Stimulated activated CD4-positive, alpha-beta T cell treated with anti-CD3 and anti-CD28 coated beads, TNF-alpha, amount 100 ng/mL, for 4 hours (primary cell): ENCODE measurements at regions not wholly inside any gene's neighbourhood (a gene's known extent, or its start where the extent isn't known, plus 50 kb on each side); places are given as distances from the start of the nearest gene placed in this dataset.
"Not testable (repeated sequence)": the region's sequence is repeated elsewhere in the genome, so short reads cannot be mapped to it uniquely, and the experiment has no call there.

Experiments used
- DNase-seq, 3 experiments: peaks; one replicate each; pipeline ENCODE4 v3.0.0-alpha.2; 2020; ENCODE audit warnings: low read depth in 3 of 3

DNA sequence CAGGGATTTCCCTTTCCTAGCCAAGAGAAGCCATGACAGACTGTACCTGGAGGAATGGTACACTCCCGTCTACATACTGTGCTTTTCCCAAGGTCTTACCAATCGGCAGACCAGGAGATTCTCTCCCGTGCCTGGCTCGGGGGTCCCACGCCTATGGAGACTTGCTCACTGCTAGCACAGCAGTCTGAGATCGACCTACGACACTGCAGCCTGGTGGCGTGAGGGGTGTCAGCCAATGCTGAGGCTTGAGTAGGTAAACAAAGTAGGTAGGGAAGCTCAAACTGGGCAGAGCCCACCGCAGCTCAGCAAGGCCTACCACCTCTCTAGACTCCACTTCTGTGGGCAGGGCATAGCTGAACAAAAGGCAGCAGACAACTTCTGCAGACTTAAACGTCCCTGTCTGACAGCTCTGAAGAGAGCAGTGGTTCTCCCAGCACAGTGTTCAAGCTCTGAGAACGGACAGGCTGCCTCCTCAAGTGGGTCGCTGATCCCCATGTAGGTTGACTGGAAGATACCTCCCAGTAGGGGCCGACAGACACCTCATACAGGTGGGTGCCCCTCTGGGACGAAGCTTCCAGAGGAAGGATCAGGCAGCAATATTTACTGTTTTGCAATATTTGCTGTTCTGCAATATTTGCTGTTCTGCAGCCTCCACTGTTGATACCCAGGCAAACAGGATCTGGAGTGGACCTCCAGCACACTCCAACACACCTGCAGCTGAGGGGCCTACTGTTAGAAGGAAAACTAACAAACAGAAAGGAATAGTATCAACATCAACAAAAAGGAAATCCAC, 270.4 kb upstream of the TLE3 start:
- not testable (repeated sequence) for DNase-seq

DNA sequence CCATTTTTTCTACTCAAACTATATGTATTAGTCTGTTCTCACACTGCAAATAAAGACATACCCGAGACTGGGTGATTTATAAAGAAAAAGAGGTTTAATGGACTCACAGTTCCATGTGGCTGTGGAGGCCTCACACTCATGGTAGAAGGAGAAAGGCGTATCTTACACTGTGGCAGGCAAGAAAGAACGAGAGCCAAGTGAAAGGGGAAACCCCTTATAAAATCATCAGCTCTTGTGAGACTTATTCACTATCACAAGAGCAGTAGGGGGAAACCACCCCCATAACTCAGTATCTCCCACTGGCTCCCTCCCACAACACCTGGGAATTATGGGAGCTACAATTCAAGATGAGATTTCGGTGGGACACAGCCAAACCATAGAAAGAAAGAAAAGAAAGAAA, 266.3 kb upstream of the TLE3 start:
- DNase-seq = not testable (repeated sequence)

DNA sequence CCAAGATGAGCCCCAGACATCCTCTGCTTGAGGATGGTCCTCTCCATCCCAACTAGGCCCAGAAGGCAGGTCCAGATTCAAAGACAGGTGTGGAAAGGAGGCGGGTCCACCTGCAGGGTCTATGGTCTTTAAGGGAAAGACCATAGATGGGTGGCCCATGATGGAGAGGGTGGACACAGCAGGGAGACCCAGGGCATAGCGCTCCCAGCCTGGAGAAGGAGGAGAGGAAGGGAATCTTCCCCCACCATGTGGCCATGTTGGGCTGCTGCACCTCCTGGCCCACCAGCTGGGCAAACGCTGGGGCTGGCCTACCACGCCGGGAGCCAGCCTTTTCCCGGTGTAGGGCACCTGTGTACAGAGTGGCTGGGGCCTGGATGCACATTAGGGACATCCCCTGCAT, 265.2 kb upstream of the TLE3 start:
- no peak for DNase-seq

DNA sequence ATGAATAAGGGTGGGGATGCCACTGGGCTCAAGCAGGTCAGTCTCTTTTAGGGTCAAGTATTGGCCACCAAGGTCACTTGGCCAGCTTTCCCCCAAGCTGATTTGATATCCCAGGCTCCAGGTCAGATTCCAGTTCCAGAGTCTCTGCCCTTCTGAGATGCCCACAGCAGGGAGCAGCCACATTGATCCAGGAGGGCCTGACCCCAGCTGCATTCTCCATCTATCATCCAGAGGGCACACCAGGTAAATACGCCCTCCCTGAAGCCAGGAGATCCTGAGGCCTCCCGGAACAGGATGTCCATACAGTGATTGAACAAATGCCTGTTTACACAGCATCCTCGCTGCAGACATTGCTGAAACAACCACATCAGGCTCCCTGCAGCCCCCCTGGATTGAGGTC, 264.6 kb upstream of the TLE3 start:
- no peak for DNase-seq

DNA sequence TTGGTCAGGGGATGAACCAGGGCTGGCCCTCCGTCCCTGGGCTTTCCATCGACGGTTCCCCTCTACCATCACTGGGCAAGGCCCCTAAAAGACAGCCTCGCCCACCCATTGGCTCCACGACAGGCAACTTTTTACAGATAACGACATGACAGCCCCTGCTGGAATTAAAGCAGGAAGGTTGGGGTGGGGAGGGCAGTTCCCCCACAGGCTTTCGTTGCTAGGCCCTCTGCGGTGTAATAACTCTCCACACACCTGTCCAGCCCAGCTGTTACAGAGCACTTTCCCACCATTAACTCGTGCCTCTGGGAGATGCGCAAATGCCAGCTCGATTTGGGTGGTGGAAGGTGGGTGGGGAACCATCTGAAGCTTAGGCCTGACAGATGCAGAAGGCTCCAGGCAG, 264.2 kb upstream of the TLE3 start:
- no peak for DNase-seq

DNA sequence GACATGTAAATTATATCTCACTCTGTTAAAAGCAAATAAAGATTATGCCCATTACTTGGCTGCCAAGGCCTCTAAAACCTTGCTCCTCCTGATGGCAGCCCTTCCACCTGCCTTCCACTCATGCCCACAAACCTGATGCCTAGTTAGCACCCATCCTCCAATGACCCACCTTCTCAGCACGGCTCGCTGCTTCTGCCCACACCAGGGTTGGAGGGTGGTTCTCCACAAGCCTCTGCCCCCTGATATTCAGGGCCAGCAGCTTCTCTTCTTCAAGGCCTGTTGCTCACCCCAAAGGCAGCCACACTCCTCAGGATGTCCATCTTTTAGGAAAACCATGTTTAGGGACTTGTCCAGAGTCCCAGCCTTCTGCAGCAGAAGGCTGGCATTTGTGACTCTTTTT, 263.4 kb upstream of the TLE3 start:
- no peak for DNase-seq

DNA sequence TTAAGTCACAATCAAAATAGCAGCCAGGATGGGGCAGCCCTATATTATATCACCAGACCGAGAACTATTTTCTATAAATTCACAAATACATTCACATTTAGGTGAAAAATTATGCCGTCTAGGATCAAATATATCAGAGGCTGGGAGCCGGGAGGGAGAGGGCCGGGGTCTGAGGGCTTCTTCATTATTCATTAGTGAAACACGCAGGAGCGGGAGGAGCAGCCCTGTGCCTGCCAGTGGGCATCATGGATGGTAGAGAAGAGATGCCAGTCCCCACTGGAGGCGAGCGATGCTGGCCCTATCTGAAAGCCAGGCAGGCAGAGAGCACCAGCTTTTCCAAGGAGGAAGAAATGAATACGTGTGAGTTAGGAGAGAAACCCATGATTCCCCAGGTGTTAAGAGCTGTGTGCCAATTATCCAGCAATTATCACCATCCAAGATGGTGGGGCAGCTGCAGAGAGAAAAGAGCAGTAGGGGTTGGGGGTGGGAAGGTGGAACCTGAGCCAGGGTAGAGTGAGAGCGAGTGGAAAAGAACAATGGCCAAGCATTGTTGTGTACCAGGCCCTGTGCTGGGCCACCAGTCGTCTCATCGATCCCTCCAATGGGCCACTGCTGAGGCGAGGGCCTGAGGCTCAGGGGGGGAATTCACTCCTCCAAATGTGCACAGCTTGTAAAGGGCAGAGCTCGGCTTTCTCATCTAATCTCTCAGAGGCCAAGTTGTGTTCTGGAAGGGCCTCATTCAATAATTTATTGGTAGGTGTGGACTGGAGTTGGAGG, 261.3 kb upstream of the TLE3 start:
- no peak for DNase-seq

DNA sequence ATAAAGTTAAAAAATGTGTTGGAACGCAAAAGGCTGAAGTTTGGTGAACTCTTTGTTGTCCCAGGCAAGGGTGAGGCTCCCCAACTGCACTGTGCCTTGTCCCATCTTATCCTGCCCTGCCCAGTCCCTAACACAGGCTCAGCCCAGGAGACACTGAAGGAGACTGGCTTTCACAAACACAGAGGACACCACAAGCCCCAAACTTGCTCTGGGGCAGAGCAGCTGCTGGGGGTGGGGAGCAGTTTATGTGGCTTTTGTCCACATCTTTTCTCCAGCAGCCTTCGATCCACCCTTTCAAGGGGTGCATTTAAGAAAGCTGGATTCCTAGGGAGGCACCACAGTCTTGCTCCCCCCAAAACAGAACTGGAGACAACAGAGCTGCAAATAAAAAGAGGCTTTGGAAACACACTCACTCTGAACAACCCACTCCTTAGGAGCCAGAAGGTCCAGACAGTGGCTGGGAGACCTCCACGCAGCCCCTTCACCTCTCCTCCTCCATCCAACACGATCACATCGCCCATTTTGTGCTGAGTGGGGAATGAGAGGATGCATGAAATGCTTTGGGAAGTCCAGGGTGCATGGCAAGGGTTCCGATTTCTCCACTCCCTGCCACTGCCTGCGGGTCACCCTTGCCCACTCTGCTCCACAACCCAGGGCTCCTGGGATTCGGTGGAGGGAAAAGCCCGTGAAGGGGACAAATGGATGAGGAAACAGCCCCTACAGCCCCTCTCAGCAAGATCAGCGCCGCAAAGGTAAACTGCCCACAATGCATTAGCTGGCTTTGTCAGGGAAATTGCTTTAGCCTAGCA, 260.5 kb upstream of the TLE3 start:
- DNase-seq = no peak

DNA sequence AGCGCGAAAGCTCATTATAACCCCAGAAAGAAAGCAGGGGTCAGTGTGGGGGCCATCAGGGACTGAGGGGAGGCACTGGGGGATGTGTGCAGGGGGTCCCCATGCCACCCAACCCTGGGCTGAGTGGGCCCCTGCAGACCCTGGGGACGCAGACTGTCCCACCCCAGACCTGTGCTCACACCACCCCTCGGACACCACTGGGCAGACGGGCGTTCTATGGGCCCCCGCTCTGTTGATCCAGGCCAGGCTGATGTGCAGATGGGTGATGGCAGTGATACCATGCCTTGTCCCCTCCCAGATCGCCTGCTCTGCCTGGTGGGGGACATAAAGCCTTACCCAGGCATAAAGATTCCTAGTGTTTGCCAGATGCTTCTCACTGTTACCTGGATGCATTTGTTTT, 259.7 kb upstream of the TLE3 start:
- no peak for DNase-seq

DNA sequence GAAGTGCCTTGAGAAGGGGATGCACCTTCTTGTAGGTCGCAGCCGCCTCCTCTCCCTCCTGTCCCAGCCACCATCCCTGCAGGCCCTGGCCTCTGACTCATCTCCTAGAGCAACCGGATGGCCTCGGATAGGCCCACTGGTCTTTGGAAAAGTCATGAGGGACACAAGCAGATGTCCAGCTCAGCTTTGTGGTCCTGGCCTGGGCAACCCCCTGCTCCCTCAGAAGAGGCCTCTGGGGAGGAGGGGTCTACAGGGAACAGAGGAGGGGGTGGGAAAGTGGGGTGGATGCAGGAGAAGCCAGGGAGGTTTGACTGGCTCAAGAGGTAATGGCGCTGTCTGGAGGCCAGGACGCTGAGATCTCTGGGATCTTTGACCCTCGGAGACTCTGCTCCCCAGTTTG, 259.2 kb upstream of the TLE3 start:
- DNase-seq = no peak

DNA sequence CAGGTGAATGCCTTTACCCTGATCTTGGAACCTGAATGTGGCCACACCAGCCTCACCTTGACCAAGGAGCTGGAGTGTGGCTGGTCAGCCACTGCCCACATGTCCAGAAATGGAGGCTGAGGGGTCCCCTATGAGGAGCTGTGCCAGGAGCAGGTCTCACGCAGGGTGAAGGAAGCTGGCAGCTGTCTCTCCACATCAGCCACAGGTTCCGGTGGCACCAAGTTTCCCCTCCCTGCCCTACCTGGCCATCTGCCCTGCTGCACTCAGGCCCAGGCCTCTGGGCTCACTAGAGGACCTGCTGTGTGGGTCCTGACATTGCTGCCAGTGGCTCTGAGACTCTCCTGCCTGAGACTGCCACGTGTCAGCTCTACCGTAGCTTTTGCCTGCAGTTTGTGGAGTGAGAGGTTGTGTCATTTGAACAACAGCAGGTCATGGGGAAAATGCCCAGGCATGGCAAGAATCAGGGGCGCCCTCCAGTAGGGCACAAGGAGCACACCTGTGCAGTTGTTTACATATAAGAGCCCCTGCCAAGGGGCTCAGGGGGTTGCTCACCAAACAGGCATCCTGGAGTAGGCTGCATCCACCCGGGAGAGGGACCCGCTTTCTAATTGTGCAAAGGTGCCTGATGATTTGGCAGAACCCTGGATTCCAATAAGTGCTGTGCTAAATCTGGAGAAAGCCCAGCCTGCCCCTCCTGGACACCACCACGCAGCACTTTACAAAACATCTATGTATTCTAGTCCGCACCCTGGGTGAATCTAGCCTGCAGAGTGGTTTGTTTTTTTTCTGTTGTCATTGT, 258.5 kb upstream of the TLE3 start:
- no peak for DNase-seq

DNA sequence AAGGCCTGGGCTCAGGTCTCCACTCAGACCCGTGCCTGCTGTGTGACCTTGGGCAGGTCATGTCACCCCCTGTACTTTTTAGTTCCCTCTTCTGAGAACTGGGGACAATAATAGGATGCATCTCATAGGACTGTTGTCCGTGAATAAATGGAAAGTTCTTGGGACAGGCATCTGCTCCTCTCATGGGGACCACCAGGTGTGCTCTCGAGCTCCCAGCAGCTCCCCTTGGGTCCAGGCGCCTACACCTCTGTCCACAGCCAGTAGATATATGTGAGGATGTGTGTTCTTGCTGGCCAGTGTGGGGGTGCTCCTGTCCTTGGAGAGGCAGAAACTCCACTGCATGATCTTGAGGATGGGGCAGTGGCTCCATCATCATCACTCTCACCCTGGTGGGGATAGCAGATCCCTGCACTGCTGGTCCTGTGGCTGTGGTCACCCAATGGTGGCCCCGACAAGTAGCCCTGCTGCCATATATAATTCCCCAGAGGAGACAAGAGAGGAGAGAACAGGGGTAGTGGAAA, 257.6 kb upstream of the TLE3 start:
- no peak for DNase-seq

DNA sequence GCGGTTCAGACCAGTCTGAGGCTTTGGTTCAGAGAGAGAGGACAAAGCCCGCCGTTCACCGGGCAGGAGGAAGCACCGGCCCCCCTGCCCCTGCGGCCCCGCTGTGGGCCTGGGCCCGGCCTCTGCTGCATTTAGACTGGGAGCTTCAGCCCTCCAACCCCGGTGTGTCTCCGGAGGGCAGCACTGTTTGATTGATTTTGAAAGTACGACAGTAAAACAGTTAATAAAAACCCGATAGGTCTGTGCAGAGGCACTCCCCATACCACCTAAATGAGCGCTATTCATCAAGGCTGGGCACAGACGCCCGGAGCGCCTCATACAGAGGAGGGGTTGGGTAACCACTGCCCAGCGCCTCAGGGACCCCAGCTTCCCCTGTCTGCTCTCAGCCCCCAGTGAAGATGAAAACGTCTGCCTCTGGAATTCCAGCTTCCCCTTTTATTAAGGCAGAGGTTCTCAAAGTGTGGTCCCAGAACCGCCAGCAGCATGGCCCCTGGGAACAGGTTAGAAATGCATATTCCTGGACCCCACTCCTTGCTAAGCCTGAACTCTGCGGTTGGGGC, 256.7 kb upstream of the TLE3 start:
- no peak for DNase-seq

DNA sequence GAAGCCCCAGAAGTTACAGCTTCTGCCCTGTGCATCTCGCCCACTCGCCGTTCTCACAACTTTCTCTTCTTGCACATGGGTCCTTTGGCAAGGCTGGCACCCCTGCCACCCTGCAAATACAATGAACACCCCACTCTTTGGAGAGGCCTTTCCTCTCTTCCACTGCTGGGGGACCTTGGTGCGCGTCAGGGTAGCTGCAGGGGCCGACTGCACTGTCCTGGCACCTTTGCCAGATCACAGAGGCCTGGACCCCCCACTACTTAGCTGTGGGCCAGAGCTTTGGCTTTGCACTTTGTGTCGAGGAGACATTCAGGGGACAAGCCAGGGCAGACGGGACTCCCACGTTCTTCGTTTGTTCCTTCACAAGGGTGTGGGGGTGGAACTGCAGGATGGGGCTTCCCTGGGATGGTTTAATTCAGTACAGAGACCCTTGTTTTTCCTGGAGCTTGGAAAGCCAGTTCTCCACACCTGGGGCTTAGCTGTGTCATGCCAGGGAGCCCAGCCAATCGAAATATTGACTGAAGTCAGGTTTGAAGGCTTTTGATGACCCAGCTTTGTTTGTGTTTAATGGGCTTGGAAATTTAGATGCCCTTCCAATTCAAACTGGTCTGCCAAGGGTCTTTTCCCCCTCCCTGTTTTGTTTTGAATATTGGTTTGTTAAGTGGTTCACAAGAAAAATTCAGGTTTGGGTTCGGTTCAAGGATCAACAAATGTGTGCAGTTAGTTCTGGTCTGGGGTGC, 256.1 kb upstream of the TLE3 start:
- no peak for DNase-seq

DNA sequence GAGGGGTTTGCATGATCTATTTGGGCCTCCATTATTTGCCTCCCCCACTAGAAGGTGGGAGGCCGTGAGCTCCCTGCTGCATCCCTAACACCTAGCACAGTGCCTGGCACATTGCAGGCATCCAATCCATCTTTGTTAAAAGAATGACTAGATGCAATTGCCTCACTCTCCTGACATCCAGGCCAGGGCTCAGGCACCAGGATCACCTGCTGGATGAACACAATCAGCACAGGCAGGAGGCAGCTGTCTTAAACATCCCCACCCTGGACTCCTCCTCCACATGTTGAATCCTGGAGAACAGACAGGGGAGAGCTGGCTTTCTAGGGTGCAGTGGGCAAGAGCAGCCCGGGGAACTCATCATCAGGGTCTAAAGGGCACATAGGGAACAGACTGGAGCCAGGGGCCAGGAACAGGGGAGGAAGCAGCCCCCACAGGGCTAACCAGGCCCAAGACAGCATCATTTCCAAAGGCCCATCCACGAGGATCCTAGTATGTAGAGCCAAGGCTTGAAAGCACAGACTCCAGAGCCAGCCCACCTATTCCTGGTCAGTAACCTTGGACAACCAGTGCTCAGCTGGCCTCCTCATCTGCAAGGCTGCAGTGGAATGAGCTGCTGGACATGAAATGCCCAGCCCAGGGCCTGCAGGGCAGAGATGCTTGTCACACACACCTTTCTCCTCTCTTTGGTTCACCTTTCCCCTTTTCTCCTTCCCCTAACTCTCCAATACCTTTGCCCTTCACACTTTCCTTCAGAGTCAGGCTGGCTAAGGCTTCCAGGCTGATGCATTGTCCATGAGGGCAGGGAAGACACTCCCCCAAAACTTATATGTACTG, 254.4 kb upstream of the TLE3 start:
- no peak for DNase-seq

DNA sequence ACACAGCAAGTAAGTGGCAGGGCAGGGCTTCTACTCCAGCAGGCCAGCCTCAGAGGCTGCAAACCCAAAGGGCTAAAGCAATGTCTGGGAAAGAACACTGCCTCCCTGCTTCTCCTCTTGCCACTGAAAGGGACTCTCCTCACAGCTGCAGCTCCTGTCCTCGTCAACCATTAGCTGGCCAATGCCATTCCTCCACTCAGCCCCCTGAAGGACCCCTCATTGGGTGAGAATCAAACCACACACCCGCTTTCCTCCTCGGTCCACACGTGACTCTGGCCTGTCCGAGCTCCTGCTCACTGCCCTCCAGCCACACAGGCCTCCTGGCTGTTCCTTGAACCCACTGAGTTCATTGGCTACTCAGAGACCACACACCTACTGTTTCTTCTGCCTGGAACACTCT, 253.7 kb upstream of the TLE3 start:
- DNase-seq = no peak

DNA sequence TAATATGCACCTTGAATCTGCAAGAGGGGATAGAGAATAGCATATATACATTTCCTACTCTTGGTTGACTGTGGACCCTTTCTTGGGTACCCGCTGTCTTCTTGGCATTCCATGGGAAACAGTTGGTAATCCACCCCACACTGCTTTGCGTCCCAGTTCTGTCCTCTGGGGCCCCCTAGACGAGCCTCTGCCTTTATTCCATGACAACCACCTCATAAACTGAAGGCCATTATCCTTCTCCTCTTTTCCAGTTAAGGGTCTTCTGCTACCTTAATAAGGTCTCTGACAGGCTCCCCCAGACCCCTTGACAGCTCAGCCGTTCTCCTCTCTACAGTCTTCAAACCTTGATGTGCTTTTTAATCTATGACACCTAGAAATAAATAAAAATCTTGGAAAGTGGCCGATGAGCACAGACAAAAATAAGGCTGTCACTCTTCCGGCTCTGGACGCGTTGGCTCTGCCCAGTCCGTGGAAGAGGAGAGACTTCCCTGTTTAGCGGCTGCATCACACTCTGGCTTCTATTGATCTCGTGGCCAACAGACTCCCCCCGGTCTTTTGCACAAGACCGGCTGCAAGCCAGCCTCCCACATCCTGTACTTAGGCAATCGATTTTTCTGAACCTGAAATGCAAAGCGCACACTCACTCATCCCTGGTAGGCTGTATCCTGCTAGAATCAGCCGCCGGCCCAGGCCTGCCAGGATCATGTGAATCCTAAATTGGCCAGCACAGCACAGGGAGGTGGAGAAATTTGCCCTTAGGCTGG, 251.0 kb upstream of the TLE3 start:
- no peak for DNase-seq

DNA sequence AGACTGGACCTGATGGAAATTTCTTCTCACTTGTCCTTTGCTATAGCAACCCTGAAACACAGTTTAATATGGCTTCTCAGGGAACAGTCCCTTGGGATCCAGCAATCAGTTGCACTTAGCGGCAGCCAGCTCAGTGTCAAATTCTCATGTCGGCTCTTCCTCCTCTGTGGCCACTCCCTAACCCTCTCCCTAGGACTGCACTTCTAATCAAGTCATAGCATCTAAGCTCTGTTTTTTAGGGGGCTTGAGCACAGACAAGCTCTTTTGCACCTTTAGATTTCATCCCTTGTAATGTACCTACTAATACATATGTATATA, 250.5 kb upstream of the TLE3 start:
- DNase-seq = no peak
